A673 (cell line): ENCODE measurements at regions not wholly inside any gene's neighbourhood (a gene's known extent, or its start where the extent isn't known, plus 50 kb on each side); places are given as distances from the start of the nearest gene placed in this dataset.
A peak's percentile ranks its signal among the peaks of the same experiment; 100 is the strongest.

Experiments used
- BruUV-seq: library from RNA; stranded (reverse); fragments of 400-500 nt; replicated peaks from 2 replicates; lab custom pipeline; 2021; lab: Mats Ljungman, UMichigan
- CTCF ChIA-PET: fragments of 300-600 bp; sonication (Branson Sonifier 250); formaldehyde crosslinking; loops from one replicate; lab custom pipeline; 2022; ENCODE audit warnings: antibody characterized with exemption; lab: Charles Lee
- POLR2A ChIA-PET: fragments of 300-600 bp; sonication (Branson Sonifier 250); formaldehyde crosslinking; loops from one replicate; lab custom pipeline; 2022; ENCODE audit warnings: antibody characterized with exemption; ENCODE audit not compliant: low non-redundant PET; lab: Charles Lee
- DNase-seq: peaks from one replicate; pipeline ENCODE4 v3.0.0-alpha.2; 2015; ENCODE audit warnings: low spot score
- H3K27ac ChIP-seq: fragments of 200-600 bp; sonication (generic); 2 replicates; pipeline ENCODE4 v1.5.1; 2016; ENCODE audit warnings: mixed run types, low read depth, mild to moderate bottlenecking, mixed read lengths, antibody characterized with exemption, low read length; ENCODE audit not compliant: poor library complexity, severe bottlenecking
- H3K27me3 ChIP-seq: fragments of 200-600 bp; sonication (generic); replicated peaks from 2 replicates; pipeline ENCODE4 v1.6.1; 2017; ENCODE audit warnings: mixed run types, low read depth, mild to moderate bottlenecking, mixed read lengths, antibody characterized with exemption, low read length; ENCODE audit not compliant: insufficient read depth, poor library complexity
- H3K36me3 ChIP-seq: fragments of 200-600 bp; sonication (generic); 2 replicates; pipeline ENCODE4 v1.6.1; 2016; ENCODE audit warnings: mixed run types, mild to moderate bottlenecking, mixed read lengths, antibody characterized with exemption, low read length; ENCODE audit not compliant: insufficient read depth, poor library complexity, severe bottlenecking
- H3K4me1 ChIP-seq: fragments of 200-600 bp; sonication (generic); 2 replicates; pipeline ENCODE4 v1.6.1; 2017; ENCODE audit warnings: mixed run types, mild to moderate bottlenecking, mixed read lengths, antibody characterized with exemption, low read length; ENCODE audit not compliant: insufficient read depth, poor library complexity, severe bottlenecking
- H3K4me3 ChIP-seq: fragments of 200-600 bp; sonication (generic); 2 replicates; pipeline ENCODE4 v1.5.1; 2016; ENCODE audit warnings: low read depth, mixed run types, mild to moderate bottlenecking, mixed read lengths, low read length; ENCODE audit not compliant: poor library complexity, severe bottlenecking
- H3K9me3 ChIP-seq: fragments of 200-600 bp; sonication (generic); 2 replicates; pipeline ENCODE4 v1.6.1; 2016; ENCODE audit warnings: mixed run types, low read depth, mild to moderate bottlenecking, mixed read lengths, antibody characterized with exemption, low read length; ENCODE audit not compliant: poor library complexity, severe bottlenecking
- EZH2 ChIP-seq: fragments of 200-600 bp; sonication (generic); IDR thresholded peaks from 2 replicates; pipeline ENCODE4 v1.6.1; 2017; ENCODE audit warnings: borderline replicate concordance, low read depth, mild to moderate bottlenecking, mixed read lengths, antibody characterized with exemption, low read length; ENCODE audit not compliant: poor library complexity, severe bottlenecking
- intact Hi-C: fragments of 100-400 bp; cut with micrococcal nuclease; formaldehyde crosslinking; loops from one replicate; pipeline ENCODE4 v1.10.0; 2022; ENCODE audit not compliant: unreplicated experiment
- TF ChIP-seq, protein P1 (sequence below): fragments of 300-800, 200-600 bp; sonication (generic); conservative IDR thresholded peaks from 2 replicates; pipeline ENCODE4 v1.5.1; 2017; ENCODE audit warnings: low read depth, mild to moderate bottlenecking, antibody characterized with exemption, low read length, moderate library complexity, mixed read lengths

GRCh38 chr16:66107661-66108060 is 258.8 kb upstream of the CDH5 start:
- intact Hi-C loops, result no loop called here
- TF ChIP-seq, protein P1, sequence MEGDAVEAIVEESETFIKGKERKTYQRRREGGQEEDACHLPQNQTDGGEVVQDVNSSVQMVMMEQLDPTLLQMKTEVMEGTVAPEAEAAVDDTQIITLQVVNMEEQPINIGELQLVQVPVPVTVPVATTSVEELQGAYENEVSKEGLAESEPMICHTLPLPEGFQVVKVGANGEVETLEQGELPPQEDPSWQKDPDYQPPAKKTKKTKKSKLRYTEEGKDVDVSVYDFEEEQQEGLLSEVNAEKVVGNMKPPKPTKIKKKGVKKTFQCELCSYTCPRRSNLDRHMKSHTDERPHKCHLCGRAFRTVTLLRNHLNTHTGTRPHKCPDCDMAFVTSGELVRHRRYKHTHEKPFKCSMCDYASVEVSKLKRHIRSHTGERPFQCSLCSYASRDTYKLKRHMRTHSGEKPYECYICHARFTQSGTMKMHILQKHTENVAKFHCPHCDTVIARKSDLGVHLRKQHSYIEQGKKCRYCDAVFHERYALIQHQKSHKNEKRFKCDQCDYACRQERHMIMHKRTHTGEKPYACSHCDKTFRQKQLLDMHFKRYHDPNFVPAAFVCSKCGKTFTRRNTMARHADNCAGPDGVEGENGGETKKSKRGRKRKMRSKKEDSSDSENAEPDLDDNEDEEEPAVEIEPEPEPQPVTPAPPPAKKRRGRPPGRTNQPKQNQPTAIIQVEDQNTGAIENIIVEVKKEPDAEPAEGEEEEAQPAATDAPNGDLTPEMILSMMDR, result no peak
- TF ChIP-seq EZH2, result no peak
- H3K4me1 ChIP-seq, result peaks cover 10% of the 10 kb centered on the region
- BruUV-seq, result no TSS peak
- no peak overlapping the region for H3K4me3 ChIP-seq
- H3K9me3 ChIP-seq, result no peaks in the 10 kb centered on the region
- CTCF ChIA-PET, result no interaction called here
- no peak for DNase-seq
- H3K27ac ChIP-seq, result no peak overlapping the region
- H3K27me3 ChIP-seq, result no peaks in the 10 kb centered on the region
- POLR2A ChIA-PET, result no interaction called here
- no peaks in the 10 kb centered on the region for H3K36me3 ChIP-seq

- POLR2A ChIA-PET, result no interaction called here
- Histone ChIP-seq H3K4me1 (peaks cover 20% of the 10 kb centered on the region), H3K27me3 (no peaks in the 10 kb centered on the region), H3K36me3 (no peaks in the 10 kb centered on the region), H3K4me3 (no peak overlapping the region), H3K9me3 (no peaks in the 10 kb centered on the region), H3K27ac (peak overlapping the region; percentile 4)
- no peak for TF ChIP-seq EZH2
- TF ChIP-seq, protein P1, result no peak
- intact Hi-C loops, result no loop called here
- peak; percentile 53 for DNase-seq
- BruUV-seq, result no TSS peak
- CTCF ChIA-PET, result no interaction called here
Measured at GRCh38 chr16:66103211-66103610, 263.3 kb upstream of the CDH5 start.

DNA sequence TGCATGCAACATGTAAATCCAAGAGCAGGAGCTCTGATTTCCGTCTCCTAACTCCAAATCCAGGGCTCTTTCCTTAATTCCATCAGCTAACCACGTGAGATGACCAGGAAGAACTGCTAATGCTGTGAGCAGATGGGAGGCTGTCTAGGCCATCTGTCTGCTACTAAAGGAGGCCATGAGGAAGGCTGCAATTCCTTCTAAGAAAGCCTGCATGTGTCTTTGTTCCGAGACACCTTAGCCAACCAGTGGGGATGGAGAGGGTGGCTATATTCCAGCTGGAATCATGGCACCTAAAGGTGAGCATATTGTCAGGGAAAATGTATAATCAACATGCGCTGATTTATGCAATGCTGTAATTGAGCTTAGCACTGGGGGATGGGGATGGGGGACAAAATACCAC is 267.2 kb upstream of the CDH5 start:
- no peak for TF ChIP-seq EZH2
- TF ChIP-seq, protein P1, result no peak
- BruUV-seq, result no TSS peak
- no peaks in the 10 kb centered on the region for H3K36me3 ChIP-seq
- DNase-seq, result no peak
- H3K27ac ChIP-seq, result no peak overlapping the region
- H3K4me3 ChIP-seq, result no peak overlapping the region
- H3K9me3 ChIP-seq, result no peaks in the 10 kb centered on the region
- no peaks in the 10 kb centered on the region for H3K27me3 ChIP-seq
- intact Hi-C loops, result no loop called here
- peaks cover 20% of the 10 kb centered on the region for H3K4me1 ChIP-seq
- ChIA-PET CTCF (no interaction called here), POLR2A (no interaction called here)
